Endothelial cell of umbilical vein (primary cell): ENCODE measurements at regions not wholly inside any gene's neighbourhood (a gene's known extent, or its start where the extent isn't known, plus 50 kb on each side); places are given as distances from the start of the nearest gene placed in this dataset.

Experiments
- CTCF ChIP-seq, 2 donors: IDR thresholded peaks; 1 replicate in 1 of 2; 2 replicates in 1 of 2; pipeline ENCODE4 v1.5.1; 2011; ENCODE audit warnings: low read length in 2 of 2, mild to moderate bottlenecking in 2 of 2, moderate library complexity in 2 of 2, control low read depth in 1 of 2, inconsistent platforms in 1 of 2, low read depth in 1 of 2; ENCODE audit not compliant: insufficient read depth in 1 of 2; ENCODE audit errors: extremely low read depth in 1 of 2
- EZH2 ChIP-seq: IDR thresholded peaks from 2 replicates; pipeline ENCODE4 v1.6.1; 2012; ENCODE audit warnings: borderline replicate concordance, low read depth, mild to moderate bottlenecking, moderate library complexity, low read length, inconsistent platforms; ENCODE audit not compliant: severe bottlenecking
- POLR2A ChIP-seq: IDR thresholded peaks from 2 replicates; pipeline ENCODE4 v1.6.1; 2012; ENCODE audit warnings: low read depth, mild to moderate bottlenecking, control low read depth, low read length
- POLR2AphosphoS5 ChIP-seq: IDR thresholded peaks from 2 replicates; pipeline ENCODE4 v1.6.1; 2012; ENCODE audit warnings: low read depth, mild to moderate bottlenecking, control low read depth, low read length, moderate library complexity; ENCODE audit not compliant: insufficient read depth

DNA sequence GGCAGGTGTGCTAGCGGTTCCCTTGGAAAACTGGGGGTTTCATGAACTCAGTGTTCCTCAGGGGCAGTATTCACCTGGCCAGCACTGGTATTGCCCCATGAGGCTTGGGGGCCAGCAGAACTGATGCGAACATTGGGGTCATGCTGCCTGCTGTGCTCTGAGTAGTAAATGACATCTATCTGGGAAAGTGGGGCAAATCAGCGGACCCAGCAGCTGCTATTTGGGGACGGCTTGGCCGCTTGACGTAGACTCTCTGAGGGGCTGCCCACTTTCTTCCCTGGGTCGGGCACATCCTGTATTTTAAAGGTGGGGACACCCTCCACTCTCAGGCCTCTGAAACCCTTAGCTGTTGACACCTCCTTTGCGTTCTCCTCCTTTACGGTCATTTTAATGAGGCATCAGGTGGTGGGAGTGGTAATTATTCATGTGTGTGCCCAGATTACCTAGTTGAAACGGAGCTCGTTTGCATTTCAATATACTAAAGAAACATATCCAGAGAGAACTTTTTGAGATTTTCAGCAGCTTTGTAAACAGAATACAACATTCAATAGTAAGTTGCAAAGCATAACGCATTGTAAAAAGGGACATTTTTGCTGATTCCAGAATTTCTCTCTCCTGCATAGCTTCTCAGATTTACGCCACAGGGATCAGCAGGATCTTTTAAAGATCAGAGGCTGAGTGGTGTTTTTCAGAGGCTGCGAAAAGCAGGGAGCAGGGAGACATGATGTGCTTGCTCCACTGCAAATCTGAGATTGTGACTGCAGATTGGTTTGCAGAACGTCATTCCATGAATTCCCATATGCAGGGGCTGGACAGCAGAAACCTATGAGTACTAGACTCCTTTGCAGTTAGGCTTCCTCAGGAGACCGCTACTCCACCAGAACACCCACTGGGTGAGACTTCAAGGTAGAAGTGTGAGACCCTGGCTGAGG is 56.8 kb upstream of the ZFR start:
- no peak for TF ChIP-seq POLR2AphosphoS5
- no peak for TF ChIP-seq POLR2A
- TF ChIP-seq EZH2 = no peak
- no peak for TF ChIP-seq CTCF (IDR thresholded peaks at IDR 0.05; ENCODE audit: extremely low read depth in 1 of 2, insufficient read depth in 1 of 2, low read depth in 1 of 2, low read length in 2 of 2)
